ENCODE measurements at regions not wholly inside any gene's neighbourhood (a gene's known extent, or its start where the extent isn't known, plus 50 kb on each side); places are given as distances from the start of the nearest gene placed in this dataset.

DNA sequence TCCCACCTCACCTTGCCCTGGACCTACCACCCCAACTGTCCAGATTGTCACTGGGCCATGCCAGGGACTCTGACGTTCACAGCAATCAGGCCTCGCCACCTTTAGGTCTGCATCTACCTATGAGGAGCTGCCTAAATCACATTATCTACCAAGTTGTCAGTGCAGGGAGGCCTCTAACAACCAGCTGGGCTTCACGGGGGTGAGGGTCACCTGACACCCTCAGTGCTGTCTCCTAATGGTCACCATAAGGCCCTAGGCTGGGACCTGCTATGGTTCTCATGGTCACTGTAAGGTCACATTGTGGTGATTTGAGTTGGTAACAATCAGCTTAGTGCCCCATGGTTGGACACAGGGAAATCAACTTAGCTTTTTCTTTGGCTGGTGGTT is 119.2 kb upstream of the CXCL14 start:
- TF ChIP-seq CTCF (IDR thresholded peaks at IDR 0.05; ENCODE audit: borderline replicate concordance, extremely low read depth, low read length, poor library complexity, severe bottlenecking) (no peak), EZH2 (IDR thresholded peaks at IDR 0.05; ENCODE audit: borderline replicate concordance, low read depth, low read length, severe bottlenecking) (no peak)

Measured in DND-41 (cell line).